HEK293 (cell line): ENCODE measurements at regions not wholly inside any gene's neighbourhood (a gene's known extent, or its start where the extent isn't known, plus 50 kb on each side); places are given as distances from the start of the nearest gene placed in this dataset.

Experiments used
- CTCF ChIA-PET: fragments of 350-600 bp; formaldehyde crosslinking; extraction: SDS; loops from one replicate; lab custom pipeline; 2021; ENCODE audit warnings: antibody characterized with exemption; lab: Yijun Ruan, JAX
- POLR2A ChIA-PET: fragments of 300-600 bp; formaldehyde crosslinking; extraction: SDS; loops from one replicate; lab custom pipeline; 2020; ENCODE audit warnings: antibody characterized with exemption, inconsistent platforms; lab: Yijun Ruan, JAX
- H3K27ac ChIP-seq: fragments of 200-500 bp; sonication (Bioruptor generic); 2 replicates; pipeline ENCODE4 v1.5.1; 2014; ENCODE audit warnings: low read depth, low read length, control low read depth, inconsistent platforms; ENCODE audit errors: extremely low read depth
- H3K36me3 ChIP-seq, 2 experiments: fragments of 200-500 bp in 1 of 2; sonication (Bioruptor generic) in 1 of 2; 1 replicate in 1 of 2; 2 replicates in 1 of 2; pipeline ENCODE4 v1.5.1; 2014 to 2017; ENCODE audit warnings: inconsistent platforms in 2 of 2, low read length in 2 of 2; ENCODE audit not compliant: control insufficient read depth in 2 of 2, insufficient read depth in 1 of 2
- H3K4me1 ChIP-seq: fragments of 200-500 bp; sonication (Bioruptor generic); 2 replicates; pipeline ENCODE4 v1.5.1; 2014; ENCODE audit warnings: mild to moderate bottlenecking, low read length, inconsistent platforms; ENCODE audit not compliant: control insufficient read depth, insufficient read depth
- H3K4me3 ChIP-seq: 2 replicates; pipeline ENCODE4 v1.5.1; 2011; ENCODE audit warnings: low read depth, mild to moderate bottlenecking, control low read depth, low read length, moderate library complexity
- H3K9me3 ChIP-seq: fragments of 200-500 bp; sonication (Bioruptor generic); 2 replicates; pipeline ENCODE4 v1.5.1; 2014; ENCODE audit warnings: low read depth, low read length, inconsistent platforms; ENCODE audit not compliant: control insufficient read depth, insufficient read depth
- BCL11A ChIP-seq: fragments of 450-650 bp; formaldehyde crosslinking; IDR thresholded peaks from 2 replicates; pipeline ENCODE4 v1.5.1; 2016; ENCODE audit warnings: low read depth, missing biosample characterization, missing genetic modification characterization
- KLF8 ChIP-seq: fragments of 450-650 bp; formaldehyde crosslinking; IDR thresholded peaks from 2 replicates; pipeline ENCODE4 v1.5.1; 2016; ENCODE audit warnings: missing biosample characterization, missing genetic modification characterization
- MEIS1 ChIP-seq: sonication (generic); formaldehyde crosslinking; IDR thresholded peaks from 2 replicates; pipeline ENCODE4 v1.8.1; 2022; ENCODE audit warnings: missing genetic modification reagents, mild to moderate bottlenecking, borderline replicate concordance
- MZF1 ChIP-seq: fragments of 450-650 bp; formaldehyde crosslinking; IDR thresholded peaks from 2 replicates; pipeline ENCODE4 v1.5.1; 2017; ENCODE audit warnings: missing biosample characterization, missing genetic modification characterization, borderline replicate concordance
- SETDB1 ChIP-seq: IDR thresholded peaks from one replicate; pipeline ENCODE4 v1.6.1; 2017; ENCODE audit warnings: mild to moderate bottlenecking, low read length, moderate library complexity, mixed read lengths; ENCODE audit not compliant: insufficient read length
- ZBTB6 ChIP-seq: fragments of 450-650 bp; formaldehyde crosslinking; IDR thresholded peaks from 2 replicates; pipeline ENCODE4 v1.5.1; 2017; ENCODE audit warnings: missing biosample characterization, missing genetic modification characterization
- ZFHX2 ChIP-seq: fragments of 450-650 bp; formaldehyde crosslinking; conservative IDR thresholded peaks from 2 replicates; pipeline ENCODE4 v1.5.1; 2016; ENCODE audit warnings: missing biosample characterization, missing genetic modification characterization
- ZNF112 ChIP-seq: fragments of 450-650 bp; formaldehyde crosslinking; IDR thresholded peaks from 2 replicates; pipeline ENCODE4 v1.5.0; 2017; ENCODE audit warnings: missing biosample characterization, missing genetic modification characterization
- ZNF16 ChIP-seq: fragments of 450-650 bp; formaldehyde crosslinking; IDR thresholded peaks from 2 replicates; pipeline ENCODE4 v1.5.1; 2016; ENCODE audit warnings: low read depth, missing biosample characterization, missing genetic modification characterization
- ZNF248 ChIP-seq: fragments of 450-650 bp; formaldehyde crosslinking; IDR thresholded peaks from 2 replicates; pipeline ENCODE4 v1.5.1; 2017; ENCODE audit warnings: missing biosample characterization, missing genetic modification characterization
- ZNF302 ChIP-seq: fragments of 450-650 bp; formaldehyde crosslinking; IDR thresholded peaks from 2 replicates; pipeline ENCODE4 v1.5.1; 2016; ENCODE audit warnings: missing biosample characterization, missing genetic modification characterization, low read depth
- ZNF350 ChIP-seq: fragments of 450-650 bp; formaldehyde crosslinking; IDR thresholded peaks from 2 replicates; pipeline ENCODE4 v1.5.0; 2017; ENCODE audit warnings: missing biosample characterization, mild to moderate bottlenecking, missing genetic modification characterization
- ZNF473 ChIP-seq: fragments of 450-650 bp; formaldehyde crosslinking; IDR thresholded peaks from 2 replicates; pipeline ENCODE4 v1.5.1; 2017; ENCODE audit warnings: missing biosample characterization, missing genetic modification characterization
- ZNF48 ChIP-seq: fragments of 450-650 bp; formaldehyde crosslinking; IDR thresholded peaks from 2 replicates; pipeline ENCODE4 v1.5.1; 2016; ENCODE audit warnings: missing biosample characterization, missing genetic modification characterization
- ZNF548 ChIP-seq: fragments of 450-650 bp; formaldehyde crosslinking; IDR thresholded peaks from 2 replicates; pipeline ENCODE4 v1.5.1; 2016; ENCODE audit warnings: missing biosample characterization, missing genetic modification characterization
- ZNF560 ChIP-seq: fragments of 450-650 bp; formaldehyde crosslinking; IDR thresholded peaks from 2 replicates; pipeline ENCODE4 v1.5.1; 2017; ENCODE audit warnings: missing biosample characterization, missing genetic modification characterization, borderline replicate concordance
- ZNF571 ChIP-seq: fragments of 450-650 bp; formaldehyde crosslinking; IDR thresholded peaks from 2 replicates; pipeline ENCODE4 v1.5.0; 2017; ENCODE audit warnings: missing biosample characterization, missing genetic modification characterization
- ZNF621 ChIP-seq: fragments of 450-650 bp; formaldehyde crosslinking; IDR thresholded peaks from 2 replicates; pipeline ENCODE4 v1.5.1; 2017; ENCODE audit warnings: missing biosample characterization, missing genetic modification characterization
- ZNF692 ChIP-seq: fragments of 450-650 bp; formaldehyde crosslinking; IDR thresholded peaks from 2 replicates; pipeline ENCODE4 v1.5.1; 2016; ENCODE audit warnings: missing biosample characterization, missing genetic modification characterization
- TF ChIP-seq, protein P1 (sequence below): fragments of 450-650 bp; formaldehyde crosslinking; IDR thresholded peaks from 2 replicates; pipeline ENCODE4 v1.5.1; 2016; ENCODE audit warnings: missing biosample characterization, missing genetic modification characterization
- TF ChIP-seq, protein P2 (sequence below): fragments of 450-650 bp; formaldehyde crosslinking; IDR thresholded peaks from 2 replicates; pipeline ENCODE4 v1.5.1; 2016; ENCODE audit warnings: missing biosample characterization, missing genetic modification characterization
- TF ChIP-seq, protein P3 (sequence below): fragments of 450-650 bp; formaldehyde crosslinking; IDR thresholded peaks from 2 replicates; pipeline ENCODE4 v1.5.1; 2016; ENCODE audit warnings: missing biosample characterization, missing genetic modification characterization
- TF ChIP-seq, protein P4 (sequence below): fragments of 450-650 bp; formaldehyde crosslinking; IDR thresholded peaks from 2 replicates; pipeline ENCODE4 v1.5.1; 2016; ENCODE audit warnings: missing biosample characterization, missing genetic modification characterization
- TF ChIP-seq, protein P5 (sequence below): fragments of 450-650 bp; formaldehyde crosslinking; IDR thresholded peaks from 2 replicates; pipeline ENCODE4 v1.5.1; 2017; ENCODE audit warnings: missing biosample characterization, missing genetic modification characterization

DNA sequence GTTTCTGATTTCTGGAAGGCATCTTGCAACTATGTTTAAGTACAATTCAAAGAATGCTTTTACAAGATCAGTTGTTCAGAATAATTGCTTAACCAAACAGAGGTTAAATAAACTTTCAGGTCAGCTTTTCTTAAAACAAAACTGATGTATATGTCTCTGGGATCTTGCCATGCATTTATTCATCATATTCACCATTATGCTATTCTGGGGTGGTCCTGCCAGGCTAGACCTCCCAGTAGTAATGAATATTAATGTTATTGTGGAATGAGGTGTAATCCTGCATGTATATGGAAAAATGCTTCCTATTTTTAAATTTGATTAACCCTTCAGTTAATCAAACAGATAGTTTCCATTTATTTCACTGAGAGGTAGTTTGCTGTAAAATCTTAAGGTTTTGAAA is 129.3 kb upstream of the RGPD4 start:
- ChIA-PET CTCF (interaction anchor here (0.5 kb wide), 1 partner anchor 12 kb away, joined by 3 read pairs; no protein-coding TSS in a partner anchor), POLR2A (no interaction called here)
- H3K9me3 ChIP-seq: no peaks in the 10 kb centered on the region
- H3K36me3 ChIP-seq: no peaks in the 10 kb centered on the region
- H3K27ac ChIP-seq: no peak overlapping the region
- H3K4me3 ChIP-seq: no peak overlapping the region
- TF ChIP-seq, protein P1, sequence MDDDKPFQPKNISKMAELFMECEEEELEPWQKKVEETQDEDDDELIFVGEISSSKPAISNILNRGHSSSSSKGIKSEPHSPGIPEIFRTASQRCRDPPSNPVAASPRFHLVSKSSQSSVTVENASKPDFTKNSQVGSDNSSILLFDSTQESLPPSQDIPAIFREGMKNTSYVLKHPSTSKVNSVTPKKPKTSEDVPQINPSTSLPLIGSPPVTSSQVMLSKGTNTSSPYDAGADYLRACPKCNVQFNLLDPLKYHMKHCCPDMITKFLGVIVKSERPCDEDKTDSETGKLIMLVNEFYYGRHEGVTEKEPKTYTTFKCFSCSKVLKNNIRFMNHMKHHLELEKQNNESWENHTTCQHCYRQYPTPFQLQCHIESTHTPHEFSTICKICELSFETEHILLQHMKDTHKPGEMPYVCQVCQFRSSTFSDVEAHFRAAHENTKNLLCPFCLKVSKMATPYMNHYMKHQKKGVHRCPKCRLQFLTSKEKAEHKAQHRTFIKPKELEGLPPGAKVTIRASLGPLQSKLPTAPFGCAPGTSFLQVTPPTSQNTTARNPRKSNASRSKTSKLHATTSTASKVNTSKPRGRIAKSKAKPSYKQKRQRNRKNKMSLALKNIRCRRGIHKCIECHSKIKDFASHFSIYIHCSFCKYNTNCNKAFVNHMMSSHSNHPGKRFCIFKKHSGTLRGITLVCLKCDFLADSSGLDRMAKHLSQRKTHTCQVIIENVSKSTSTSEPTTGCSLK (tag by site-specific recombination): no peak
- TF ChIP-seq, protein P2, sequence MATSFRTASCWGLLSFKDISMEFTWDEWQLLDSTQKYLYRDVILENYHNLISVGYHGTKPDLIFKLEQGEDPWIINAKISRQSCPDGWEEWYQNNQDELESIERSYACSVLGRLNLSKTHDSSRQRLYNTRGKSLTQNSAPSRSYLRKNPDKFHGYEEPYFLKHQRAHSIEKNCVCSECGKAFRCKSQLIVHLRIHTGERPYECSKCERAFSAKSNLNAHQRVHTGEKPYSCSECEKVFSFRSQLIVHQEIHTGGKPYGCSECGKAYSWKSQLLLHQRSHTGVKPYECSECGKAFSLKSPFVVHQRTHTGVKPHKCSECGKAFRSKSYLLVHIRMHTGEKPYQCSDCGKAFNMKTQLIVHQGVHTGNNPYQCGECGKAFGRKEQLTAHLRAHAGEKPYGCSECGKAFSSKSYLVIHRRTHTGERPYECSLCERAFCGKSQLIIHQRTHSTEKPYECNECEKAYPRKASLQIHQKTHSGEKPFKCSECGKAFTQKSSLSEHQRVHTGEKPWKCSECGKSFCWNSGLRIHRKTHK (tag by site-specific recombination): no peak
- TF ChIP-seq ZNF621 (no peak), ZNF692 (tag by site-specific recombination) (no peak), MZF1 (tag by site-specific recombination) (no peak), ZNF350 (no peak), ZNF571 (tag by site-specific recombination) (no peak), ZNF48 (tag by site-specific recombination) (no peak), MEIS1 (no peak), ZNF473 (tag by site-specific recombination) (no peak), ZNF560 (tag by site-specific recombination) (no peak), ZNF112 (no peak), ZFHX2 (no peak), ZNF302 (no peak), ZNF16 (no peak)
- TF ChIP-seq, protein P3, sequence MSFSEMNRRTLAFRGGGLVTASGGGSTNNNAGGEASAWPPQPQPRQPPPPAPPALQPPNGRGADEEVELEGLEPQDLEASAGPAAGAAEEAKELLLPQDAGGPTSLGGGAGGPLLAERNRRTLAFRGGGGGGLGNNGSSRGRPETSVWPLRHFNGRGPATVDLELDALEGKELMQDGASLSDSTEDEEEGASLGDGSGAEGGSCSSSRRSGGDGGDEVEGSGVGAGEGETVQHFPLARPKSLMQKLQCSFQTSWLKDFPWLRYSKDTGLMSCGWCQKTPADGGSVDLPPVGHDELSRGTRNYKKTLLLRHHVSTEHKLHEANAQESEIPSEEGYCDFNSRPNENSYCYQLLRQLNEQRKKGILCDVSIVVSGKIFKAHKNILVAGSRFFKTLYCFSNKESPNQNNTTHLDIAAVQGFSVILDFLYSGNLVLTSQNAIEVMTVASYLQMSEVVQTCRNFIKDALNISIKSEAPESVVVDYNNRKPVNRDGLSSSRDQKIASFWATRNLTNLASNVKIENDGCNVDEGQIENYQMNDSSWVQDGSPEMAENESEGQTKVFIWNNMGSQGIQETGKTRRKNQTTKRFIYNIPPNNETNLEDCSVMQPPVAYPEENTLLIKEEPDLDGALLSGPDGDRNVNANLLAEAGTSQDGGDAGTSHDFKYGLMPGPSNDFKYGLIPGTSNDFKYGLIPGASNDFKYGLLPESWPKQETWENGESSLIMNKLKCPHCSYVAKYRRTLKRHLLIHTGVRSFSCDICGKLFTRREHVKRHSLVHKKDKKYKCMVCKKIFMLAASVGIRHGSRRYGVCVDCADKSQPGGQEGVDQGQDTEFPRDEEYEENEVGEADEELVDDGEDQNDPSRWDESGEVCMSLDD: no peak
- no peaks in the 10 kb centered on the region for H3K4me1 ChIP-seq

GRCh38 chr2:107698861-107699260 is 127.8 kb upstream of the RGPD4 start:
- H3K9me3 ChIP-seq: no peaks in the 10 kb centered on the region
- no peak for TF ChIP-seq BCL11A (tag by site-specific recombination)
- TF ChIP-seq, protein P4, sequence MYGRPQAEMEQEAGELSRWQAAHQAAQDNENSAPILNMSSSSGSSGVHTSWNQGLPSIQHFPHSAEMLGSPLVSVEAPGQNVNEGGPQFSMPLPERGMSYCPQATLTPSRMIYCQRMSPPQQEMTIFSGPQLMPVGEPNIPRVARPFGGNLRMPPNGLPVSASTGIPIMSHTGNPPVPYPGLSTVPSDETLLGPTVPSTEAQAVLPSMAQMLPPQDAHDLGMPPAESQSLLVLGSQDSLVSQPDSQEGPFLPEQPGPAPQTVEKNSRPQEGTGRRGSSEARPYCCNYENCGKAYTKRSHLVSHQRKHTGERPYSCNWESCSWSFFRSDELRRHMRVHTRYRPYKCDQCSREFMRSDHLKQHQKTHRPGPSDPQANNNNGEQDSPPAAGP: no peak
- TF ChIP-seq ZBTB6 (tag by site-specific recombination): no peak
- TF ChIP-seq, protein P5, sequence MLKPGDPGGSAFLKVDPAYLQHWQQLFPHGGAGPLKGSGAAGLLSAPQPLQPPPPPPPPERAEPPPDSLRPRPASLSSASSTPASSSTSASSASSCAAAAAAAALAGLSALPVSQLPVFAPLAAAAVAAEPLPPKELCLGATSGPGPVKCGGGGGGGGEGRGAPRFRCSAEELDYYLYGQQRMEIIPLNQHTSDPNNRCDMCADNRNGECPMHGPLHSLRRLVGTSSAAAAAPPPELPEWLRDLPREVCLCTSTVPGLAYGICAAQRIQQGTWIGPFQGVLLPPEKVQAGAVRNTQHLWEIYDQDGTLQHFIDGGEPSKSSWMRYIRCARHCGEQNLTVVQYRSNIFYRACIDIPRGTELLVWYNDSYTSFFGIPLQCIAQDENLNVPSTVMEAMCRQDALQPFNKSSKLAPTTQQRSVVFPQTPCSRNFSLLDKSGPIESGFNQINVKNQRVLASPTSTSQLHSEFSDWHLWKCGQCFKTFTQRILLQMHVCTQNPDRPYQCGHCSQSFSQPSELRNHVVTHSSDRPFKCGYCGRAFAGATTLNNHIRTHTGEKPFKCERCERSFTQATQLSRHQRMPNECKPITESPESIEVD (tag by site-specific recombination): no peak
- no peak for TF ChIP-seq ZNF248 (tag by site-specific recombination)
- TF ChIP-seq KLF8: no peak
- no peak for TF ChIP-seq ZNF692 (tag by site-specific recombination)
- no peak for TF ChIP-seq SETDB1
- TF ChIP-seq ZNF548 (tag by site-specific recombination): no peak
- no peak overlapping the region for H3K27ac ChIP-seq
- no peaks in the 10 kb centered on the region for H3K4me1 ChIP-seq
- no peaks in the 10 kb centered on the region for H3K36me3 ChIP-seq
- H3K4me3 ChIP-seq: no peak overlapping the region
- ChIA-PET CTCF (no interaction called here), POLR2A (no interaction called here)
